Right atrium auricular region (tissue), 2 donors: ENCODE measurements at regions not wholly inside any gene's neighbourhood (a gene's known extent, or its start where the extent isn't known, plus 50 kb on each side); places are given as distances from the start of the nearest gene placed in this dataset.

Experiments
- DNase-seq: peaks from one replicate; pipeline ENCODE4 v3.0.0-alpha.2; 2019; ENCODE audit warnings: low spot score
- H3K27ac ChIP-seq, 2 donors: fragments of 200-600 bp; sonication (generic); 1 replicate in 1 of 2; 2 replicates in 1 of 2; pipeline ENCODE4 v1.5.1; 2016 to 2019
- H3K27me3 ChIP-seq, 2 donors: fragments of 200-600 bp; sonication (generic); one replicate each; pipeline versions ENCODE4 v1.5.1 to v1.6.0; 2017 to 2019
- H3K36me3 ChIP-seq: fragments of 200-600 bp; sonication (generic); one replicate; pipeline ENCODE4 v1.5.1; 2016
- H3K4me1 ChIP-seq, 2 donors: fragments of 200-600 bp; sonication (generic); one replicate each; pipeline versions ENCODE4 v1.5.1 to v1.6.0; 2017 to 2019
- H3K4me3 ChIP-seq, 2 donors: fragments of 200-600 bp; sonication (generic); 1 replicate in 1 of 2; 2 replicates in 1 of 2; pipeline ENCODE4 v1.5.1; 2017 to 2019; ENCODE audit warnings: mild to moderate bottlenecking in 1 of 2, moderate library complexity in 1 of 2
- H3K9me3 ChIP-seq, 2 donors: fragments of 200-600 bp; sonication (generic); one replicate each; pipeline ENCODE4 v1.5.1; 2019
- CTCF ChIP-seq, 2 donors: fragments of 200-600 bp; sonication (generic); IDR thresholded peaks; one replicate each; pipeline ENCODE4 v1.5.1; 2019; ENCODE audit warnings: antibody characterized with exemption in 2 of 2

DNA sequence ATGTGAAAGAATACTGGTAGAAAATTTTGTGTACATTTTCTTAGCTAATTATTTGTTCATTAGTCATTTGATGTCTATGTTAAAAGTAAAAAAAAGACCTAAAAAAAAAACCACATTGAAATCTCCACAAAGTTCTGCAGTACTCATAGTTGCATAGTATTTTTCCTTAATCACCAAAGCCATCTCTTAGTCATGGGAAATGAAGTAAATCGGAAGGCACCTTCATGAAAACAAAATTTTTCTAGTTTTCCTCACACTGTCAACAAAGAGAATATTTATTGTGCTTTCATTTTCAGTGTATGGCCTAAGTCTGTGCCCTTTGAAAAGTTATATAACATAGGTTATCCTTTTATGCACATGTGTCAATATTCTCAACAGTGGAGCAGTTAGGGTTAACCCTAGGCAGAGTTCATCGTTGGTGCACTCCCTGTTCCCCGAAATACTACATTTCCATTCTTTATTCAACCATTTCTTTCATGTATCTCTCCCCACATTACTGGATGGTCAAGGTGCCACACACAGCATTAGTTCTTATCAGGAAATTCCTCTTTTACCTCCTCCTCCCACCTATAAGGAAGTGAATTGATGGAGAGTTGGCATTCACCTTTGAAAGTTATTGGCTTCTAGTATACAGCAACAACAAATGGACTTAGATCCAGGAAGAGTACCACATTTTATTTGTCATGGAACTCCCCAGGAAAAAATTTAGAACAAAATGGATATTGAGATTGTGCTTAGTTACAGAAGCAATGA, 93.1 kb downstream of the NUDT12 start:
- TF ChIP-seq CTCF (IDR thresholded peaks at IDR 0.05), result no peak
- no peak for DNase-seq
- no peaks in the 10 kb centered on the region for H3K36me3 ChIP-seq
- H3K9me3 ChIP-seq, result no peaks in the 10 kb centered on the region
- H3K27ac ChIP-seq, result no peak overlapping the region
- no peaks in the 10 kb centered on the region for H3K4me1 ChIP-seq
- no peak overlapping the region for H3K4me3 ChIP-seq
- H3K27me3 ChIP-seq, result no peaks in the 10 kb centered on the region

DNA sequence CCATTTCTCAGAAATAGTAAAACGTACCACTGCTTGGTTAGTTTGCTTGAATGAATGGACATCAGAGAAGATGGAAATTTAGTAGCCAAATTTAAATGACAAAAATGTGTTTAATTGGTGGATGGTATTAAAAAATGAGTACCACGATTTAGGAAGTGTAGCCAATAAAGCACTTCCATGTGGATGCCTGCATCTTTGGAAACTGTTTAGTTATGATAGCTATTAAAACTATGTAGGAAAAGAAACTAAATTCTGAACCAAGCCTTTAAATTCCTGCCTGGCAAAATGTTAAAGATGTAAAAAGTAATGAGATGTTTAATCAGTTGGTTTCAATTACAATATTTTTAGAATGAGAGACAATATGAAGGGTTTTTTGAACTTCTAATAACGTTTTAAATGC, 94.8 kb downstream of the NUDT12 start:
- no peak overlapping the region for H3K4me3 ChIP-seq
- H3K4me1 ChIP-seq, result no peaks in the 10 kb centered on the region
- DNase-seq, result no peak
- H3K36me3 ChIP-seq, result no peaks in the 10 kb centered on the region
- no peaks in the 10 kb centered on the region for H3K27me3 ChIP-seq
- H3K27ac ChIP-seq, result no peak overlapping the region
- TF ChIP-seq CTCF (IDR thresholded peaks at IDR 0.05), result no peak
- no peaks in the 10 kb centered on the region for H3K9me3 ChIP-seq

DNA sequence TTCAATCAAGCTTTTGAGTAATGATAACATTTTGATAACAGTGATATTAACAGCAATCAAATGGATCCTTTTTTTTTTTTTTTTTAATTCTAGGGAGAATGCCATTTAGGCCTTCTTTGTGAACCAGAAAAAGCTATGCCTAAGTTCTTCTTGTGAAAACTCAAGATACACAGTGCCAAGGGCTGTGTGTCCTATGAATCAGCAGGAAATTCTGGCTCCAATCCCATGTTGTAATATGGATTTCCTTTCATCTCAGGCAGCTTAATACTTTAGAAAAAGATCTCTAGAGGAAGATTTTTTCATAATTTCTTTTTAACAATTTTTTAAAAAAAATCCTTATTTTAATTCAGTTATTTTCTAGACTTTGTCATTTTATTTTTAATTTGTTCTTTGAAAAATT, 96.1 kb downstream of the NUDT12 start:
- no peak overlapping the region for H3K4me3 ChIP-seq
- DNase-seq, result no peak
- TF ChIP-seq CTCF (IDR thresholded peaks at IDR 0.05), result no peak
- H3K4me1 ChIP-seq, result no peaks in the 10 kb centered on the region
- H3K27ac ChIP-seq, result no peak overlapping the region
- H3K27me3 ChIP-seq, result no peaks in the 10 kb centered on the region
- H3K9me3 ChIP-seq, result no peaks in the 10 kb centered on the region
- H3K36me3 ChIP-seq, result no peaks in the 10 kb centered on the region

- no peaks in the 10 kb centered on the region for H3K36me3 ChIP-seq
- no peak for DNase-seq
- H3K4me1 ChIP-seq, result no peaks in the 10 kb centered on the region
- H3K9me3 ChIP-seq, result no peaks in the 10 kb centered on the region
- H3K27me3 ChIP-seq, result no peaks in the 10 kb centered on the region
- H3K27ac ChIP-seq, result no peak overlapping the region
- no peak overlapping the region for H3K4me3 ChIP-seq
- no peak for TF ChIP-seq CTCF (IDR thresholded peaks at IDR 0.05)
Observed at GRCh38 chr5:103465891-103466290, 96.7 kb downstream of the NUDT12 start.

DNA sequence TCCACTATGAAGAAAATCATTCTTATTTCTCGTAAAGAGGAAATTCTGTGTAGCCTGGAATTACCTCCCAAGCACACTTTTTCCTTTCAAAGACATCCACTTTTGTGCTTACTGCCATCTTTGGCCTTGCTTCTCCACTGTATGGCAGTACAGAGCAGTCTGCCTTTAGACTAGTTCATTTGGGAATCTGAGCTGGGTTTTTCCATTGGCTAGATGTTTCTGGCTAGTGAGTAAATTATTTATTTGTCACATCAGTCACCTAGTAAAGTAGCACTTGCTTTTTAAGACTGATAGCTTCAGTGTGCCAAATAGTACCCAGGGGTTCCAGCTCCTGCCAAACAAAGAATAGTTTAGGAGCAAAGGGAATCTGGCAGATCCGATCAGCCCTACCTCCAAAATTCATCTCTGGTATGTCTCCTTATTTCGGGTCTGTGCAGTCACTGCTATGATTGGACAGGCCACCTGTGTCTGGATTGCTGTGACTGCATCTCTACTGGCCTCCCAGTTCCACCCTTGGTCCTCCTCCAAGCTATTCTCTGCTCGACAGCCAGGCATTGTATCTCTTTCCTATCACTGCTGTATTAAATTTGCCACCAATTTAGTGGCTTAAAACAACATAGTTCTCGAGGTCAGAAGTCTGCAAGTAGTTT, 97.6 kb downstream of the NUDT12 start:
- Histone ChIP-seq H3K36me3 (no peaks in the 10 kb centered on the region), H3K27me3 (no peaks in the 10 kb centered on the region), H3K9me3 (no peaks in the 10 kb centered on the region), H3K4me1 (no peaks in the 10 kb centered on the region), H3K4me3 (no peak overlapping the region), H3K27ac (no peak overlapping the region)
- DNase-seq, result no peak
- TF ChIP-seq CTCF (IDR thresholded peaks at IDR 0.05), result no peak
